Muscle of leg (tissue), 3 donors: ENCODE measurements at regions not wholly inside any gene's neighbourhood (a gene's known extent, or its start where the extent isn't known, plus 50 kb on each side); places are given as distances from the start of the nearest gene placed in this dataset.

Experiments
- DNase-seq: peaks from one replicate; pipeline ENCODE4 v3.0.0; 2013
- H3K27ac ChIP-seq: one replicate; pipeline ENCODE4 v1.5.1; 2013; ENCODE audit warnings: mild to moderate bottlenecking, low read length, control low read depth
- H3K27me3 ChIP-seq: one replicate; pipeline ENCODE4 v1.6.1; 2013; ENCODE audit warnings: low read length; ENCODE audit not compliant: control insufficient read depth, insufficient read depth
- H3K36me3 ChIP-seq: one replicate; pipeline ENCODE4 v1.6.1; 2013; ENCODE audit warnings: low read length; ENCODE audit not compliant: control insufficient read depth, insufficient read depth
- H3K4me1 ChIP-seq: one replicate; pipeline ENCODE4 v1.6.1; 2013; ENCODE audit warnings: low read length; ENCODE audit not compliant: control insufficient read depth, insufficient read depth
- H3K4me3 ChIP-seq: one replicate; pipeline ENCODE4 v1.5.1; 2013; ENCODE audit warnings: low read length, control low read depth
- H3K9me3 ChIP-seq: replicated peaks from 2 replicates; pipeline ENCODE4 v1.6.1; 2013; ENCODE audit warnings: low read depth, low read length; ENCODE audit not compliant: control insufficient read depth
- whole genome bisulfite sequencing: methylation state at CpG from one replicate; pipeline ENCODE4 v1.1.5; 2013; ENCODE audit warnings: missing lambda C conversion rate; ENCODE audit not compliant: insufficient coverage; 5-methylcytosine and 5-hydroxymethylcytosine counted together

GRCh38 chr17:71488851-71489250 is 632.0 kb upstream of the SOX9 start:
- no peak overlapping the region for H3K4me3 ChIP-seq
- H3K36me3 ChIP-seq, result no peaks in the 10 kb centered on the region
- H3K27ac ChIP-seq, result no peak overlapping the region
- no peaks in the 10 kb centered on the region for H3K9me3 ChIP-seq
- H3K4me1 ChIP-seq, result no peaks in the 10 kb centered on the region
- no peak for DNase-seq
- H3K27me3 ChIP-seq, result no peaks in the 10 kb centered on the region

DNA sequence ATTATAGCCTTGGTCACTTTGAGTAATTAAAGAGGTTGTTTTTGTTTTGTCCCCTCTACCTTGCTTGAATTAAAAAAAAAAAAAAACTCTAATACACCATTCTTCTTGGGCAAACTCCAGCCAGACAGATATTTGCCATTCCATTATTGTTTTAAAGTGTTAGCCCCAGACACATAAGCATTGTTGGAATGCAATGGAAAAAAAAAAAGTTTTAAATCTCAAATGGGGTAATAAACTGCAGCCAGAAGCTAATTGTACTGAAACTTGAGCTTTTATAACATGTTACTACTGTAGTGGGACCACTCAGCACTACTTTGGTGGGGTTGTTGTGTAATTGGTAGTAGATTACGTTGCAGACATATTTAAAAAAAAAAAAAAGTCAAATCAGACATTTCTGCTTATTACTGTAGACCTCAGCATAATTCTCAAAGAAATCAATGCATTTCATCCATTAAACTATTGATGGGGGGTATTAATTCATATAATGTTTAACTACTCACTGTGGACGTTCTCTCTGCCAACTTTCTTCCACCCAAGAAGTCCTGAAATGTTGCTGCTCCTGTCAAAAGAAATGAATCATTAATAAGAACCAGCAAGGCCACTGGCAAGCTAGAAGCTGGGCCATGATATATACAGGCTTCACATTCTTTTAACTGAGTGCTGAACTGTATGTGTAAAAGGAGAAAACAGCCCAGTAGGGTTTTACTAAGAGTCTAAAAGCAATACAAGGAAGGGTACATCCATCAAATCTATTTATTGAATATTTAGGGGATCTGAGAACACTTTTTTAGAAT is 626.6 kb upstream of the SOX9 start:
- H3K4me3 ChIP-seq, result no peak overlapping the region
- no peaks in the 10 kb centered on the region for H3K4me1 ChIP-seq
- H3K9me3 ChIP-seq, result no peaks in the 10 kb centered on the region
- no CpG with 5 or more reads among the region's 2 CpGs for WGBS
- H3K36me3 ChIP-seq, result no peaks in the 10 kb centered on the region
- H3K27ac ChIP-seq, result no peak overlapping the region
- DNase-seq, result peak; percentile 4
- no peaks in the 10 kb centered on the region for H3K27me3 ChIP-seq

DNA sequence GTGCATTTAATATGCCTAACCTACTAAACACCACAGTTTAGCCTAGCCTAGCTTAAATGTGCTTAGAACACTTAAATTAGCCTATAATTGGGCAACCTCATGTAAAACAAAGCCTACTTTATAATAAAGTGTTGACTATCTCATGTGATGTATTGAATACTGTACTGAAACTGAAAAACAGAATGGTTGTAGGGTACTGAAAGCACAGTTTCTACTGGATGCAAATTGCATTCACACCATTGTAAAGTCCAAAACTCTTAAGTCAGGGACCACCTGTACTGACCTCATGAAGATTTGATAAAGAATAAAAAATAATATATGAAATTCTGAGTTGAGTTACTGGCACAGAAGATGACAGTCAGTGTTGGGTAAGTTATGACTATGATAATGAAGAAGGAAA is 625.4 kb upstream of the SOX9 start:
- H3K27ac ChIP-seq, result no peak overlapping the region
- H3K4me3 ChIP-seq, result no peak overlapping the region
- no peaks in the 10 kb centered on the region for H3K4me1 ChIP-seq
- DNase-seq, result no peak
- no peaks in the 10 kb centered on the region for H3K9me3 ChIP-seq
- H3K27me3 ChIP-seq, result no peaks in the 10 kb centered on the region
- no peaks in the 10 kb centered on the region for H3K36me3 ChIP-seq

GRCh38 chr17:71496552-71496951 is 624.3 kb upstream of the SOX9 start:
- Histone ChIP-seq H3K27me3 (no peaks in the 10 kb centered on the region), H3K4me3 (no peak overlapping the region), H3K27ac (no peak overlapping the region), H3K4me1 (no peaks in the 10 kb centered on the region), H3K9me3 (no peaks in the 10 kb centered on the region), H3K36me3 (no peaks in the 10 kb centered on the region)
- no CpG with 5 or more reads among the region's 2 CpGs for WGBS
- no peak for DNase-seq

DNA sequence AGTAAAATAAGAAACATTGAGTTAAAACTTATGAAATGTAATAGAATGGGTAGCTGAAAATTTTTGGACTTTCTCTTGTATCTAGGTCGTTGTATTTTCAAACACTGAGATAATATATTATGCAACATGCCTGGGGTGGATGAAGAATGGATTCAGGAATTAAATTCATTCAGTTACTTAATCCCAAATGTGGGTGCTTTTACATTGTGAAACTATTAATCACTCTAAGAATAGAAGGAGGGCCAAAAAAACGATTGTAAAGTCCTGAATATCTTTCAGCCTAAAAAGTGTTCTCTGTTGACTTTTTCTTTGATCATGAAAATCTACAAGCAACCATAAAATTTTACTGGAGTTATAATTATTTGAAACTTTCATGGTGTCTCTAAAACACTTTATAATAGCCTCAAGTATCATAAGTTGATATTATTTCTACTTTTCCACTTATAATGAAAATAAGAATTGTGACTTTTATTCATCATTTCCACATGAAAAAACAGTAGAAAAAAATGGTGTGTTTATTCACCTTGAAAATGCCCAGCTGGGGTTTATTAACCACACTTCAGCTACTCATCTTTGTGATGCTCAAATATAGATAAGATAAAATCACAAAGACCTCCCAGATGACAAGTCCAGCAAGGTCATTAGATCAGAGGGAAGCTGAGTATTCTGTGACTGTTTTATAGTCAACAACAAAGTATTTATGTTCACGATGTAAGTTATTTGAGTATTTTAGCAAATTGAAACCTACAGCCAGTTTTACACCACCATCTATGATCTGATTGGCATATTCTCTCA is 619.9 kb upstream of the SOX9 start:
- Histone ChIP-seq H3K36me3 (no peaks in the 10 kb centered on the region), H3K4me3 (no peak overlapping the region), H3K9me3 (no peaks in the 10 kb centered on the region), H3K27me3 (no peaks in the 10 kb centered on the region), H3K4me1 (no peaks in the 10 kb centered on the region), H3K27ac (no peak overlapping the region)
- WGBS, result no CpG with 5 or more reads among the region's 3 CpGs
- no peak for DNase-seq

- no peaks in the 10 kb centered on the region for H3K27me3 ChIP-seq
- no peak for DNase-seq
- no peak overlapping the region for H3K27ac ChIP-seq
- no peaks in the 10 kb centered on the region for H3K36me3 ChIP-seq
- H3K9me3 ChIP-seq, result no peaks in the 10 kb centered on the region
- no peak overlapping the region for H3K4me3 ChIP-seq
- no CpG with 5 or more reads among the region's 1 CpG for WGBS
- H3K4me1 ChIP-seq, result no peaks in the 10 kb centered on the region
Measured at GRCh38 chr17:71501711-71502110, 619.1 kb upstream of the SOX9 start.

DNA sequence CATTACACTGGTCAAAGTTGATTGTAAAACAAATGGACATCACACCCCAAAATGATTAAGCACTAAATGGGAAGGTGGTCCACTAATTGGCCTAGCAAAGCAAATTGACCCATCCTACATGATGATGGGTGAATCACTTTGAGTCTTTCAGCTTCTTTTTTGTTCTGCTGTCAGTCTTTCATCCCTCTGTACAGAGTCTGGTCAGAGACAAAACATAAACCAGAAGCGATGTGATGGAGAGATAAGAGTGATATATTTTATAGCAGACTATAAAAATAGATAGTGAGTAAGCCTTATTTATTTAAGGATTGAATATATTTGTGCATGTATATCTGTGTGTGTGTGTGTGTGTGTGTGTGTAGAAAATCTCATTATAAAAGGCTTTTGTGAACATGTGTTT is 618.4 kb upstream of the SOX9 start:
- no peak for DNase-seq
- no CpG with 5 or more reads among the region's 1 CpG for WGBS
- Histone ChIP-seq H3K4me1 (no peaks in the 10 kb centered on the region), H3K27me3 (no peaks in the 10 kb centered on the region), H3K27ac (no peak overlapping the region), H3K4me3 (no peak overlapping the region), H3K36me3 (no peaks in the 10 kb centered on the region), H3K9me3 (no peaks in the 10 kb centered on the region)

GRCh38 chr17:71503710-71504465 is 616.9 kb upstream of the SOX9 start:
- no peak overlapping the region for H3K27ac ChIP-seq
- H3K4me3 ChIP-seq, result no peak overlapping the region
- no peaks in the 10 kb centered on the region for H3K9me3 ChIP-seq
- no peaks in the 10 kb centered on the region for H3K27me3 ChIP-seq
- 0% methylated on average over 1 of the region's 6 CpGs for WGBS
- H3K4me1 ChIP-seq, result no peaks in the 10 kb centered on the region
- DNase-seq, result no peak
- no peaks in the 10 kb centered on the region for H3K36me3 ChIP-seq

GRCh38 chr17:71505200-71505599 is 615.6 kb upstream of the SOX9 start:
- DNase-seq, result no peak
- no peak overlapping the region for H3K4me3 ChIP-seq

DNA sequence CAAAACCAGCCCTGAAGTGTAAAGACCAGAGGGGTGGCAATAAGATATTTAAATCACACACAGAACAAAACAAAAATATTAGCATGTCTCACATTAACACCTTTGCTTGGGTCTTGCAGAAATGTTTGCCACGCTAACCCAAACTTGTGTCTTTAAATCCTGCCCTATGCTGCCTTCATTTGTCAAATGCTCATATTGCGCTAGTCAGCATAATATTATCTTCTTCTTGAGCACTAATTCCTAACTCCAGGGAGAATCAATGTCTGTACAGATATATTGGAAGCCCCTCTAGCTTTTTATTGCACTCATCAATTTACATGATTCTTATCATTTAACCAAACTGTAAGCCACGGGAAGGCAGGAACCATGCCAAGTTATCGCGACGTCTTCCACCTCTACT is 614.8 kb upstream of the SOX9 start:
- 88% methylated on average over 1 of the region's 6 CpGs for WGBS
- no peak overlapping the region for H3K27ac ChIP-seq
- no peak overlapping the region for H3K4me3 ChIP-seq
- no peaks in the 10 kb centered on the region for H3K36me3 ChIP-seq
- H3K4me1 ChIP-seq, result no peaks in the 10 kb centered on the region
- no peak for DNase-seq
- H3K9me3 ChIP-seq, result no peaks in the 10 kb centered on the region
- no peaks in the 10 kb centered on the region for H3K27me3 ChIP-seq

More at GRCh38 chr17:71505200-71505599, 615.6 kb upstream of the SOX9 start:
- Histone ChIP-seq H3K27me3 (no peaks in the 10 kb centered on the region), H3K27ac (no peak overlapping the region), H3K36me3 (no peaks in the 10 kb centered on the region), H3K4me1 (no peaks in the 10 kb centered on the region), H3K9me3 (no peaks in the 10 kb centered on the region)
- WGBS, result no CpG with 5 or more reads among the region's 2 CpGs
